HG02840 (cell line): ENCODE measurements at regions not wholly inside any gene's neighbourhood (a gene's known extent, or its start where the extent isn't known, plus 50 kb on each side); places are given as distances from the start of the nearest gene placed in this dataset.
"Not testable (repeated sequence)": the region's sequence is repeated elsewhere in the genome, so short reads cannot be mapped to it uniquely, and the experiment has no call there.

ENCODE experiments used
- ATAC-seq: cut with Tn5 transposase; IDR thresholded peaks from one replicate; pipeline ENCODE4 v1.9.1; 2021; ENCODE audit warnings: mild to moderate bottlenecking, moderate library complexity, moderate number of reproducible peaks; ENCODE audit not compliant: unreplicated experiment, low FRiP score

GRCh38 chr13:90872491-90873025 is 474.9 kb upstream of the MIR17HG start:
- ATAC-seq, result no peak

GRCh38 chr13:90880790-90881189 is 466.7 kb upstream of the MIR17HG start:
- ATAC-seq, result no peak

GRCh38 chr13:90882551-90882950 is 464.9 kb upstream of the MIR17HG start:
- ATAC-seq, result no peak

GRCh38 chr13:90883592-90883991 is 463.9 kb upstream of the MIR17HG start:
- ATAC-seq, result no peak

GRCh38 chr13:90884066-90884465 is 463.4 kb upstream of the MIR17HG start:
- no peak for ATAC-seq

- no peak for ATAC-seq
These were observed 457.3 kb upstream of the MIR17HG start for GRCh38 chr13:90889906-90890834.

GRCh38 chr13:90891329-90891728 is 456.2 kb upstream of the MIR17HG start:
- ATAC-seq, result no peak

GRCh38 chr13:90893199-90893598 is 454.3 kb upstream of the MIR17HG start:
- not testable (repeated sequence) for ATAC-seq

- no peak for ATAC-seq
These were observed 451.5 kb upstream of the MIR17HG start for GRCh38 chr13:90896002-90896401.

GRCh38 chr13:90898811-90899210 is 448.7 kb upstream of the MIR17HG start:
- ATAC-seq, result no peak

- ATAC-seq, result no peak
These were observed 448.1 kb upstream of the MIR17HG start for GRCh38 chr13:90899416-90899815.

GRCh38 chr13:90902255-90902654 is 445.2 kb upstream of the MIR17HG start:
- ATAC-seq, result no peak

GRCh38 chr13:90906554-90906953 is 440.9 kb upstream of the MIR17HG start:
- no peak for ATAC-seq

GRCh38 chr13:90908792-90909191 is 438.7 kb upstream of the MIR17HG start:
- no peak for ATAC-seq

GRCh38 chr13:90910018-90910639 is 437.4 kb upstream of the MIR17HG start:
- ATAC-seq, result no peak

- no peak for ATAC-seq
These were observed 435.2 kb upstream of the MIR17HG start for GRCh38 chr13:90912247-90912646.

GRCh38 chr13:90918536-90918935 is 429.0 kb upstream of the MIR17HG start:
- ATAC-seq, result no peak

GRCh38 chr13:90919153-90919552 is 428.3 kb upstream of the MIR17HG start:
- ATAC-seq, result no peak

- ATAC-seq, result no peak
These were observed 421.0 kb upstream of the MIR17HG start for GRCh38 chr13:90926459-90926858.

GRCh38 chr13:90928109-90928508 is 419.4 kb upstream of the MIR17HG start:
- ATAC-seq, result no peak

- no peak for ATAC-seq
These were observed 414.2 kb upstream of the MIR17HG start for GRCh38 chr13:90933097-90933826.
